Transverse colon (tissue), 4 donors: ENCODE measurements at regions not wholly inside any gene's neighbourhood (a gene's known extent, or its start where the extent isn't known, plus 50 kb on each side); places are given as distances from the start of the nearest gene placed in this dataset.
"Not testable (repeated sequence)": the region's sequence is repeated elsewhere in the genome, so short reads cannot be mapped to it uniquely, and the experiment has no call there.

ENCODE experiments used
- DNase-seq: peaks from one replicate; pipeline ENCODE4 v3.0.0-alpha.2; 2019
- H3K27ac ChIP-seq, 4 donors: fragments of 200-600 bp; sonication (generic); 2 replicates each; pipeline ENCODE4 v1.5.1; 2016 to 2018; ENCODE audit warnings: inconsistent platforms in 4 of 4
- H3K27me3 ChIP-seq: fragments of 200-600 bp; sonication (generic); 2 replicates; pipeline ENCODE4 v1.5.1; 2017; ENCODE audit warnings: inconsistent platforms
- H3K36me3 ChIP-seq, 4 donors: fragments of 200-600 bp; sonication (generic); 2 replicates each; pipeline ENCODE4 v1.5.1; 2017 to 2019; ENCODE audit warnings: inconsistent platforms in 4 of 4
- H3K4me1 ChIP-seq, 4 donors: fragments of 200-600 bp; sonication (generic); 2 replicates each; pipeline ENCODE4 v1.5.1; 2017 to 2020; ENCODE audit warnings: inconsistent platforms in 4 of 4
- H3K4me3 ChIP-seq, 4 donors: fragments of 200-600 bp; sonication (generic); 1 replicate in 1 of 4; 2 replicates in 3 of 4; pipeline versions ENCODE4 v1.5.1 to v1.6.1; 2017 to 2019; ENCODE audit warnings: inconsistent platforms in 4 of 4
- H3K9me3 ChIP-seq, 2 donors: fragments of 200-600 bp; sonication (generic); 2 replicates each; pipeline ENCODE4 v1.5.1; 2017 to 2019; ENCODE audit warnings: inconsistent platforms in 2 of 2
- CTCF ChIP-seq, 5 experiments: fragments of 200-600 bp in 3 of 5; fragments of 450-650 bp in 2 of 5; sonication (generic) in 3 of 5; IDR thresholded peaks; 1 replicate in 2 of 5; 2 replicates in 3 of 5; pipeline ENCODE4 v1.5.1; 2016 to 2017; ENCODE audit warnings: antibody characterized with exemption in 5 of 5, inconsistent platforms in 3 of 5, mild to moderate bottlenecking in 2 of 5, moderate library complexity in 1 of 5
- EP300 ChIP-seq: sonication (generic); formaldehyde crosslinking; IDR thresholded peaks from one replicate; pipeline ENCODE4 v1.6.1; 2017; ENCODE audit warnings: antibody characterized with exemption, low read depth
- POLR2A ChIP-seq: fragments of 450-650 bp; IDR thresholded peaks from one replicate; pipeline ENCODE4 v1.6.1; 2016; ENCODE audit warnings: antibody characterized with exemption, mild to moderate bottlenecking, moderate library complexity
- POLR2AphosphoS5 ChIP-seq, 3 donors: sonication (generic); formaldehyde crosslinking; IDR thresholded peaks; one replicate each; pipeline ENCODE4 v1.6.1; 2016; ENCODE audit warnings: antibody characterized with exemption in 3 of 3
- WGBS, 2 donors: methylation state at CpG; one replicate each; pipeline ENCODE4 v1.1.5; 2018; ENCODE audit warnings: low coverage in 1 of 2; 5-methylcytosine and 5-hydroxymethylcytosine counted together
- in situ Hi-C, 4 donors: fragments of 200-750 bp; cut with MboI; loops; one replicate each; pipeline versions ENCODE4 v1.15.0 to v1.15.1; 2017; ENCODE audit warnings: low sequenced_read_pairs in 3 of 4, low pct_ligation_motif_present in 1 of 4, low pct_unique_long_range_greater_than_20kb in 1 of 4
- intact Hi-C: fragments of 100-400 bp; cut with DNase I; formaldehyde crosslinking; loops from one replicate; pipeline ENCODE4 v1.15.1; 2023; ENCODE audit warnings: low total_unique reads

- Histone ChIP-seq H3K4me3 (no peak overlapping the region), H3K36me3 (no peaks in the 10 kb centered on the region), H3K27ac (no peak overlapping the region), H3K4me1 (no peaks in the 10 kb centered on the region), H3K27me3 (no peaks in the 10 kb centered on the region), H3K9me3 (no peaks in the 10 kb centered on the region)
- DNase-seq, result no peak
- no peak for TF ChIP-seq CTCF (IDR thresholded peaks at IDR 0.05)
- TF ChIP-seq POLR2AphosphoS5 (IDR thresholded peaks at IDR 0.05), result no peak
- TF ChIP-seq EP300, result no peak
- no peak for TF ChIP-seq POLR2A
- in situ Hi-C loops, result no loop called here
- WGBS, 2 donors, result 36 to 67% methylated on average over 1 of the region's 1 CpG
- intact Hi-C loops, result no loop called here
Measured at GRCh38 chr6:22368794-22369193, 72.0 kb upstream of the PRL start.

- no peaks in the 10 kb centered on the region for H3K9me3 ChIP-seq
- no peak overlapping the region for H3K4me3 ChIP-seq
- H3K27ac ChIP-seq, result no peak overlapping the region
- DNase-seq, result no peak
- no peaks in the 10 kb centered on the region for H3K4me1 ChIP-seq
- WGBS, 2 donors, result 55 to 78% methylated on average over 2 of the region's 2 CpGs
- H3K27me3 ChIP-seq, result no peaks in the 10 kb centered on the region
- intact Hi-C loops (no loop called here), in situ Hi-C loops (no loop called here)
- H3K36me3 ChIP-seq, result no peaks in the 10 kb centered on the region
- TF ChIP-seq POLR2AphosphoS5 (IDR thresholded peaks at IDR 0.05) (no peak), CTCF (IDR thresholded peaks at IDR 0.05) (no peak), EP300 (no peak), POLR2A (no peak)
Measured at GRCh38 chr6:22372922-22373321, 76.1 kb upstream of the PRL start.

GRCh38 chr6:22374950-22375349 lies 78.1 kb upstream of the PRL start:
- H3K4me1 ChIP-seq, intact Hi-C loops, H3K27ac ChIP-seq, H3K27me3 ChIP-seq, DNase-seq, H3K9me3 ChIP-seq, in situ Hi-C loops, H3K36me3 ChIP-seq, H3K4me3 ChIP-seq: not testable (repeated sequence)
- 94 to 96% methylated on average over 2 of the region's 2 CpGs for WGBS, 2 donors

GRCh38 chr6:22376293-22376692 lies 79.5 kb upstream of the PRL start:
- H3K4me1 ChIP-seq, H3K27me3 ChIP-seq, H3K36me3 ChIP-seq, H3K9me3 ChIP-seq, H3K4me3 ChIP-seq, H3K27ac ChIP-seq, intact Hi-C loops, in situ Hi-C loops, DNase-seq: not testable (repeated sequence)

- H3K9me3 ChIP-seq, DNase-seq, H3K4me3 ChIP-seq, H3K36me3 ChIP-seq, H3K4me1 ChIP-seq, in situ Hi-C loops, H3K27me3 ChIP-seq, intact Hi-C loops, H3K27ac ChIP-seq: not testable (repeated sequence)
- WGBS, 2 donors, result 83 to 100% methylated on average over 1 of the region's 1 CpG
Measured at GRCh38 chr6:22378536-22378935, 81.7 kb upstream of the PRL start.

GRCh38 chr6:22380236-22380635 lies 83.4 kb upstream of the PRL start:
- Histone ChIP-seq H3K9me3 (no peaks in the 10 kb centered on the region), H3K27ac (no peak overlapping the region), H3K27me3 (no peaks in the 10 kb centered on the region), H3K4me3 (no peak overlapping the region), H3K4me1 (no peaks in the 10 kb centered on the region), H3K36me3 (no peaks in the 10 kb centered on the region)
- 88% methylated on average over 3 of the region's 3 CpGs; no CpG with 5 or more reads in 1 of the 2 donors for WGBS, 2 donors
- in situ Hi-C loops, result no loop called here
- DNase-seq, result no peak
- intact Hi-C loops, result no loop called here
- TF ChIP-seq POLR2AphosphoS5 (IDR thresholded peaks at IDR 0.05) (no peak), CTCF (IDR thresholded peaks at IDR 0.05) (no peak), EP300 (no peak), POLR2A (no peak)
